GM21786 (cell line): ENCODE measurements at regions not wholly inside any gene's neighbourhood (a gene's known extent, or its start where the extent isn't known, plus 50 kb on each side); places are given as distances from the start of the nearest gene placed in this dataset.

Experiments used
- ATAC-seq: cut with Tn5 transposase; IDR thresholded peaks from one replicate; pipeline ENCODE4 v1.9.1; 2021; ENCODE audit not compliant: unreplicated experiment

- no peak for ATAC-seq
Observed at GRCh38 chr3:162278834-162279233, 782.2 kb downstream of the OTOL1 start.

GRCh38 chr3:162285259-162285658, 788.7 kb downstream of the OTOL1 start:
- no peak for ATAC-seq

GRCh38 chr3:162287600-162287999, 791.0 kb downstream of the OTOL1 start:
- ATAC-seq, result no peak

GRCh38 chr3:162292409-162292808, 795.8 kb downstream of the OTOL1 start:
- ATAC-seq, result no peak

GRCh38 chr3:162295323-162295983, 798.8 kb downstream of the OTOL1 start:
- ATAC-seq, result no peak

- ATAC-seq, result no peak
Observed at GRCh38 chr3:162302983-162303624, 806.5 kb downstream of the OTOL1 start.

- no peak for ATAC-seq
Observed at GRCh38 chr3:162317046-162317445, 820.4 kb downstream of the OTOL1 start.

- ATAC-seq, result no peak
Observed at GRCh38 chr3:162328649-162329048, 832.0 kb downstream of the OTOL1 start.

- ATAC-seq, result no peak
Observed at GRCh38 chr3:162329514-162329913, 832.9 kb downstream of the OTOL1 start.

- ATAC-seq, result no peak
Observed at GRCh38 chr3:162332344-162332743, 835.7 kb downstream of the OTOL1 start.

- no peak for ATAC-seq
Observed at GRCh38 chr3:162334537-162334936, 837.9 kb downstream of the OTOL1 start.

GRCh38 chr3:162337630-162338029, 841.0 kb downstream of the OTOL1 start:
- no peak for ATAC-seq

- no peak for ATAC-seq
Observed at GRCh38 chr3:162338514-162338913, 841.9 kb downstream of the OTOL1 start.

GRCh38 chr3:162348912-162349311, 852.3 kb downstream of the OTOL1 start:
- ATAC-seq, result no peak

GRCh38 chr3:162353414-162353813, 856.8 kb downstream of the OTOL1 start:
- no peak for ATAC-seq

GRCh38 chr3:162354356-162354755, 857.7 kb downstream of the OTOL1 start:
- ATAC-seq, result no peak

GRCh38 chr3:162365066-162365719, 868.6 kb downstream of the OTOL1 start:
- no peak for ATAC-seq

GRCh38 chr3:162366166-162366766, 869.7 kb downstream of the OTOL1 start:
- no peak for ATAC-seq

- no peak for ATAC-seq
Observed at GRCh38 chr3:162367429-162368260, 871.0 kb downstream of the OTOL1 start.

- no peak for ATAC-seq
Observed at GRCh38 chr3:162368417-162368816, 871.8 kb downstream of the OTOL1 start.

- no peak for ATAC-seq
Observed at GRCh38 chr3:162369306-162369705, 872.7 kb downstream of the OTOL1 start.
